ENCODE measurements at regions not wholly inside any gene's neighbourhood (a gene's known extent, or its start where the extent isn't known, plus 50 kb on each side); places are given as distances from the start of the nearest gene placed in this dataset.

GRCh38 chr14:71613168-71613567, 319.1 kb upstream of the RGS6 start:
- TF ChIP-seq, protein P1, sequence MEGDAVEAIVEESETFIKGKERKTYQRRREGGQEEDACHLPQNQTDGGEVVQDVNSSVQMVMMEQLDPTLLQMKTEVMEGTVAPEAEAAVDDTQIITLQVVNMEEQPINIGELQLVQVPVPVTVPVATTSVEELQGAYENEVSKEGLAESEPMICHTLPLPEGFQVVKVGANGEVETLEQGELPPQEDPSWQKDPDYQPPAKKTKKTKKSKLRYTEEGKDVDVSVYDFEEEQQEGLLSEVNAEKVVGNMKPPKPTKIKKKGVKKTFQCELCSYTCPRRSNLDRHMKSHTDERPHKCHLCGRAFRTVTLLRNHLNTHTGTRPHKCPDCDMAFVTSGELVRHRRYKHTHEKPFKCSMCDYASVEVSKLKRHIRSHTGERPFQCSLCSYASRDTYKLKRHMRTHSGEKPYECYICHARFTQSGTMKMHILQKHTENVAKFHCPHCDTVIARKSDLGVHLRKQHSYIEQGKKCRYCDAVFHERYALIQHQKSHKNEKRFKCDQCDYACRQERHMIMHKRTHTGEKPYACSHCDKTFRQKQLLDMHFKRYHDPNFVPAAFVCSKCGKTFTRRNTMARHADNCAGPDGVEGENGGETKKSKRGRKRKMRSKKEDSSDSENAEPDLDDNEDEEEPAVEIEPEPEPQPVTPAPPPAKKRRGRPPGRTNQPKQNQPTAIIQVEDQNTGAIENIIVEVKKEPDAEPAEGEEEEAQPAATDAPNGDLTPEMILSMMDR (conservative IDR thresholded peaks at IDR 0.05; ENCODE audit: low read depth, low read length): no peak
- no peak overlapping the region for H3K4me3 ChIP-seq (ENCODE audit: low read depth, low read length)
- DNase-seq (ENCODE audit: low read depth): no peak

- H3K4me3 ChIP-seq (ENCODE audit: low read depth, low read length): no peak overlapping the region
- DNase-seq (ENCODE audit: low read depth): no peak
- TF ChIP-seq, protein P1 (conservative IDR thresholded peaks at IDR 0.05; ENCODE audit: low read depth, low read length): no peak
These were observed 316.2 kb upstream of the RGS6 start for GRCh38 chr14:71616013-71616412.

DNA sequence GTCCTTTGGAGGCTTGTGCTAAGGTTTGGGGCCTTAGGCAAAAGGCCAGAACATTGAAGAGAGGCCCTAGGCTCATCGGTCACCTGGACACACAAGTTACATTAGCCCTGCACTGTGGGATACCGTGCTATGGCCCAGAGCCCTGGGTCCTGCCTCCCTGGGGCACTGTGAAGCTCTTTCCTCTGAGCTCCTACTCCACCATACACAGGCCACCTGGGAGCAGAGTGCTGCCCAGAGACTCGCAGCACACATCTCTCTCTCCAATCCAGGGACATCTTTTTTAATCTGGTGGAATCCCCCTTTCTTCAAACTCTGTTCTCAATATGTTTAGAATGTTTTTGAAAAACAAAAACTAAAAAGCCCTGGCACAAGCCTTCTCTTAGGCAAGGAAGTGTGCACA, 314.2 kb upstream of the RGS6 start:
- no peak overlapping the region for H3K4me3 ChIP-seq (ENCODE audit: low read depth, low read length)
- TF ChIP-seq, protein P1 (conservative IDR thresholded peaks at IDR 0.05; ENCODE audit: low read depth, low read length): no peak
- DNase-seq (ENCODE audit: low read depth): no peak

DNA sequence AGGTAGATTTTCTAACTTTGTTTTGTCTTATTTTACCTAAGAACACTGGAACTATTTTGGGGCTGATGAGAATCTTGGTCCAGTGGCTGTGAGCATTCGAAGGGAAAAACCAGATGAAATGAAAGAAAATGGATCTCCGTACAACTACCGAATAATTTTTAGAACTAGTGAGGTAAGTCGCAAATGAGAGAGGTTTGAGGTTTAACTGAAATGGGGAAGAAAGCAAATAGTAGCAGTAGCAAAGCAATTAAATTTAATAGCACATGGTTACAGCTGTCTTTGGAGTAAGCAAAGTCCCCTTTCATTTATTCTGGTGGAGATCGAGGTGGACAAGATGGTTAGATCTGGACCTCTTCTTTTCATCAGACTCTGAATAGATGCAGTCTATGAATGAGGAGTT, 313.5 kb upstream of the RGS6 start:
- H3K4me3 ChIP-seq (ENCODE audit: low read depth, low read length): no peak overlapping the region
- DNase-seq (ENCODE audit: low read depth): no peak
- TF ChIP-seq, protein P1 (conservative IDR thresholded peaks at IDR 0.05; ENCODE audit: low read depth, low read length): no peak

- TF ChIP-seq, protein P1 (conservative IDR thresholded peaks at IDR 0.05; ENCODE audit: low read depth, low read length): no peak
- H3K4me3 ChIP-seq (ENCODE audit: low read depth, low read length): no peak overlapping the region
- DNase-seq (ENCODE audit: low read depth): no peak
These were observed 312.8 kb upstream of the RGS6 start for GRCh38 chr14:71619472-71619871.

- no peak overlapping the region for H3K4me3 ChIP-seq (ENCODE audit: low read depth, low read length)
- DNase-seq (ENCODE audit: low read depth): peak; percentile 78
- TF ChIP-seq, protein P1 (conservative IDR thresholded peaks at IDR 0.05; ENCODE audit: low read depth, low read length): no peak
These were observed 311.8 kb upstream of the RGS6 start for GRCh38 chr14:71620401-71620800.

DNA sequence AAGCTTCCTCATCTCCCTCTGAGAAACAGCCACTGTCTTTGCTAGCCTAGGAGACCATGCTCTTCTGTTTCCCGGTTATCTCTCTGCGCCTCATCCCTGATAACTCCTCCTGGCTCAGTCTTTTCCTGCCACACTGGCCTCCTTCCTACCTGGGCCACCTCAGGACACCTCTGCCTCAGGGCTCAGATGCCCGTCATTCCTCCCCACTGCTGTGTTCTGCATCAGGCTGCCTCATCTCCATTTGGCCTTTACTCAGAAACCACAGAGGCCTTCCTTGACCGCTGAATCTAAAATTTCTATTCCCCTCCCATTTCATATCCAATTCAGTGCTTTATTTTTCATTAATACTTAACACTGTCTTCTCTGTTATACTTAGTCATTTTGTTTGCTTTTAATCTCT, 311.0 kb upstream of the RGS6 start:
- TF ChIP-seq, protein P1 (conservative IDR thresholded peaks at IDR 0.05; ENCODE audit: low read depth, low read length): no peak
- peak; percentile 50 for DNase-seq (ENCODE audit: low read depth)
- H3K4me3 ChIP-seq (ENCODE audit: low read depth, low read length): no peak overlapping the region

Measured in choroid plexus epithelial cell (primary cell).